ENCODE measurements at regions not wholly inside any gene's neighbourhood (a gene's known extent, or its start where the extent isn't known, plus 50 kb on each side); places are given as distances from the start of the nearest gene placed in this dataset.

DNA sequence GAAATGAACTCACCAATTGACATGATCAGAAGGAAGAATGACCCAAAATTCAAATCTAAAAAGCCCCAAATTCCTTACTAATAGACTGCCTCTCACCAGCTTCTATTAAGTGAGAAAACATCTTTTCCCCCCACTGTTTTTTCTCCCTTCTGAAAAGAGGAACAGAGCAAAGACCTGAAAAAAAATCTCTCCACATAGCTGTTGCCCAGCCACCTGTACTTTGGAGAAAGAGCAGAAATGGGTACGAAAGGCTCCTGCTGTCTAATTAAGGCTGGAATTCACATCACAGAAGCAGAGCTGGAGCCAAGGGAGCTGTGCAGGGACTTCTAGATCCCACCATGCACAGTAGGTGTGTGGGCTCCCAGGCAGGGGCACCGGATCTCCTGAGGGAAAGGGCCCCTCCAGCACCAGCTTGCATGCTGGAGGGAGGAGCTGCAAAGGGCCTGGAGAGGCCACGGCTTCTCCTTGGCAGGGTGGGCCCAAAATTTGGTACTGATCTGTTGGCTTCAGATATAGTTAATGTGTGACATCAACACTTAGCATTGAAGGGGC is 73.2 kb upstream of the DUSP22 start:
- Histone ChIP-seq H3K27me3 (ENCODE audit: insufficient read depth, low read length) (no peaks in the 10 kb centered on the region), H3K4me1 (ENCODE audit: insufficient read depth, low read length) (peaks cover 2% of the 10 kb centered on the region; the same call in 1 of the 2 replicates), H2AK5ac (ENCODE audit: insufficient read length, low read length) (no peak overlapping the region), H3T11ph (ENCODE audit: low read length) (no peak overlapping the region), H2AFZ (ENCODE audit: low read length) (no peak overlapping the region), H3K23me2 (ENCODE audit: insufficient read length, low read depth, low read length, poor library complexity, severe bottlenecking) (no peaks in the 10 kb centered on the region), H3K79me1 (ENCODE audit: insufficient read depth, low read depth, low read length, poor library complexity, severe bottlenecking) (no peaks in the 10 kb centered on the region), H3K4me2 (ENCODE audit: insufficient read depth, insufficient read length, low read length) (no peak overlapping the region), H2BK5ac (ENCODE audit: insufficient read length, low read length) (no peak overlapping the region), H3K18ac (ENCODE audit: insufficient read length, low read depth, low read length) (no peak overlapping the region), H2BK120ac (ENCODE audit: low read depth, low read length, poor library complexity, severe bottlenecking) (no peak overlapping the region), H2BK15ac (ENCODE audit: low read depth, low read length) (no peak overlapping the region), H4K20me1 (ENCODE audit: control insufficient read depth, insufficient read depth, insufficient read length) (no peaks in the 10 kb centered on the region), H3K9ac (ENCODE audit: extremely low read depth, insufficient read length, low read length) (no peak overlapping the region), H3K27ac (ENCODE audit: insufficient read length, low read depth, low read length) (no peak overlapping the region), H2BK12ac (ENCODE audit: insufficient read length, low read depth, low read length) (no peak overlapping the region), H3K9me3 (ENCODE audit: control insufficient read depth, low read depth, low read length) (no peaks in the 10 kb centered on the region), H3K56ac (ENCODE audit: insufficient read length, low read depth, low read length) (no peak overlapping the region), H3K4ac (ENCODE audit: low read depth, low read length) (no peak overlapping the region), H4K5ac (ENCODE audit: insufficient read length, low read depth, low read length) (no peak overlapping the region), H3K14ac (ENCODE audit: insufficient read depth, low read length) (no peak overlapping the region), H3K23ac (ENCODE audit: insufficient read length, low read depth, low read length) (no peak overlapping the region), H2BK20ac (ENCODE audit: low read depth, low read length, poor library complexity, severe bottlenecking) (no peak overlapping the region), H4K8ac (replicated peaks; ENCODE audit: insufficient read length, low read depth, low read length) (no peak overlapping the region), H3K79me2 (ENCODE audit: insufficient read depth, low read length) (no peaks in the 10 kb centered on the region), H4K91ac (ENCODE audit: insufficient read length, low read depth, low read length) (no peak overlapping the region)
- Mint-ChIP-seq H3K36me3 (ENCODE audit: insufficient read depth in 1 of 3, low read depth in 3 of 3) (0 out of 7 replicates have a peak, but pooled peaks cover 0 to 2% (median 0%) of the 10 kb centered on the region in 3 experiments), H3K4me1 (peaks cover 22 to 36% of the 10 kb centered on the region in 2 experiments), H3K9me3 (peaks cover 4 to 5% of the 10 kb centered on the region in 2 experiments; a peak in 3 of 5 replicates), H3K4me3 (no peak overlapping the region), H3K27me3 (ENCODE audit: low read depth) (peaks cover 10% of the 10 kb centered on the region), H3K27ac (no peak overlapping the region)
- TF ChIP-seq CTCF (conservative IDR thresholded peaks at IDR 0.05) = no peak
- no CpG with 5 or more reads among the region's 3 CpGs for WGBS (ENCODE audit: extremely low coverage, insufficient read length, low lambda C conversion rate)
- DNase-seq = no peak
